Sigmoid colon (tissue), 4 donors: ENCODE measurements at regions not wholly inside any gene's neighbourhood (a gene's known extent, or its start where the extent isn't known, plus 50 kb on each side); places are given as distances from the start of the nearest gene placed in this dataset.

Experiments used
- EP300 ChIP-seq, 4 donors: sonication (generic); formaldehyde crosslinking; IDR thresholded peaks; one replicate each; pipeline ENCODE4 v1.6.1; 2017; ENCODE audit warnings: antibody characterized with exemption in 4 of 4
- POLR2A ChIP-seq, 2 donors: fragments of 450-650 bp; IDR thresholded peaks; one replicate each; pipeline ENCODE4 v1.6.1; 2016; ENCODE audit warnings: antibody characterized with exemption in 2 of 2, mild to moderate bottlenecking in 2 of 2, moderate library complexity in 2 of 2
- POLR2AphosphoS5 ChIP-seq, 4 donors: sonication (generic); formaldehyde crosslinking; IDR thresholded peaks; one replicate each; pipeline ENCODE4 v1.6.1; 2017; ENCODE audit warnings: antibody characterized with exemption in 4 of 4
- TF ChIP-seq, protein P1 (sequence below), 4 experiments: fragments of 450-650 bp in 3 of 4; fragments of 200-600 bp in 1 of 4; IDR thresholded peaks; one replicate each; pipeline ENCODE4 v1.5.1; 2016 to 2019; ENCODE audit warnings: antibody characterized with exemption in 4 of 4, mild to moderate bottlenecking in 3 of 4, moderate library complexity in 2 of 4

DNA sequence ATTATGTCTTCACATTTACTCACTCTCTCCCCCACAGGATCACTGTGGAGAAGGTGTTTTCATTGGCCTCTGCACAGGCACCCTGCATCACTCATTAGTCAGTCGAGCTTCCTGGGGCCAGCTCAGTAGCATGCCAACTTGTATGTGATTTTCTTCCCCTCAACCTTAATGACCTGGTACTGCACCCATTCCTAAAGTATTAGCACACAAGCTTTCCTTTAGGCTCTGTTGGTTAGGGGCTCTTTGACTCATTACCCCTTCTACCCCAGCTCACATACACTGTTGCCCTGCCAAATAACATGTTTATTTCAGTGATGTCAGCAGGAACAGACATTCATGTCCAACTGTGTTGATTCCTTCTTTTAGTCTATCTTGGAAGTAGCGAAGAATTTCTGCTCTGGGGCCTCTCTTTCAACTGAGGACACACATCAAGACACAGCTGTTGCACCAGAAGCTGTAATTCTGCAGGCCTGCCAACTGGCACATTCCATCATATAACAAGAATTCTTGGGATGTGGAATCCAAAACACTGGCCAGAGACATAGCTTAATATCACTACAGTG lies 603.5 kb upstream of the ADAMTS5 start:
- TF ChIP-seq EP300 (IDR thresholded peaks at IDR 0.05) (no peak), POLR2A (IDR thresholded peaks at IDR 0.05) (no peak), POLR2AphosphoS5 (IDR thresholded peaks at IDR 0.05) (peak in 2 of 4 donors; percentile 18)
- TF ChIP-seq, protein P1, sequence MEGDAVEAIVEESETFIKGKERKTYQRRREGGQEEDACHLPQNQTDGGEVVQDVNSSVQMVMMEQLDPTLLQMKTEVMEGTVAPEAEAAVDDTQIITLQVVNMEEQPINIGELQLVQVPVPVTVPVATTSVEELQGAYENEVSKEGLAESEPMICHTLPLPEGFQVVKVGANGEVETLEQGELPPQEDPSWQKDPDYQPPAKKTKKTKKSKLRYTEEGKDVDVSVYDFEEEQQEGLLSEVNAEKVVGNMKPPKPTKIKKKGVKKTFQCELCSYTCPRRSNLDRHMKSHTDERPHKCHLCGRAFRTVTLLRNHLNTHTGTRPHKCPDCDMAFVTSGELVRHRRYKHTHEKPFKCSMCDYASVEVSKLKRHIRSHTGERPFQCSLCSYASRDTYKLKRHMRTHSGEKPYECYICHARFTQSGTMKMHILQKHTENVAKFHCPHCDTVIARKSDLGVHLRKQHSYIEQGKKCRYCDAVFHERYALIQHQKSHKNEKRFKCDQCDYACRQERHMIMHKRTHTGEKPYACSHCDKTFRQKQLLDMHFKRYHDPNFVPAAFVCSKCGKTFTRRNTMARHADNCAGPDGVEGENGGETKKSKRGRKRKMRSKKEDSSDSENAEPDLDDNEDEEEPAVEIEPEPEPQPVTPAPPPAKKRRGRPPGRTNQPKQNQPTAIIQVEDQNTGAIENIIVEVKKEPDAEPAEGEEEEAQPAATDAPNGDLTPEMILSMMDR (IDR thresholded peaks at IDR 0.05), result no peak
